KMS-11 (cell line): ENCODE measurements at regions not wholly inside any gene's neighbourhood (a gene's known extent, or its start where the extent isn't known, plus 50 kb on each side); places are given as distances from the start of the nearest gene placed in this dataset.

Source experiments
- H2AFZ ChIP-seq: fragments of 200-600 bp; sonication (generic); 2 replicates; pipeline ENCODE4 v1.6.1; 2016; ENCODE audit warnings: antibody characterized with exemption, mixed run types, low read depth
- H3K27ac ChIP-seq: fragments of 200-600 bp; sonication (generic); 2 replicates; pipeline ENCODE4 v1.6.1; 2016; ENCODE audit warnings: mild to moderate bottlenecking, mixed run types
- H3K27me3 ChIP-seq: fragments of 200-600 bp; sonication (generic); 2 replicates; pipeline ENCODE4 v1.6.1; 2017; ENCODE audit warnings: mild to moderate bottlenecking, low read depth, mixed run types, moderate library complexity; ENCODE audit not compliant: insufficient read depth
- H3K36me3 ChIP-seq: fragments of 200-600 bp; sonication (generic); 2 replicates; pipeline ENCODE4 v1.6.1; 2017; ENCODE audit warnings: mild to moderate bottlenecking, mixed run types; ENCODE audit not compliant: insufficient read depth
- H3K4me1 ChIP-seq: fragments of 200-600 bp; sonication (generic); 2 replicates; pipeline ENCODE4 v1.6.1; 2016; ENCODE audit warnings: mild to moderate bottlenecking, low read depth, mixed run types; ENCODE audit not compliant: poor library complexity, severe bottlenecking
- H3K4me2 ChIP-seq: fragments of 200-600 bp; sonication (generic); 2 replicates; pipeline ENCODE4 v1.7.0; 2016; ENCODE audit warnings: mild to moderate bottlenecking, mixed run types
- H3K4me3 ChIP-seq: fragments of 200-600 bp; sonication (generic); IDR thresholded peaks from 2 replicates; pipeline ENCODE4 v1.6.1; 2017; ENCODE audit warnings: low read depth, low read length, mixed read lengths; ENCODE audit not compliant: insufficient read depth
- H3K79me2 ChIP-seq: fragments of 200-600 bp; sonication (generic); 2 replicates; pipeline ENCODE4 v1.6.1; 2016; ENCODE audit warnings: low read depth, mixed run types; ENCODE audit not compliant: insufficient read depth
- H3K9ac ChIP-seq: fragments of 200-600 bp; sonication (generic); 2 replicates; pipeline ENCODE4 v1.6.1; 2016; ENCODE audit warnings: mild to moderate bottlenecking, mixed run types
- H4K20me1 ChIP-seq: fragments of 200-600 bp; sonication (generic); 2 replicates; pipeline ENCODE4 v1.6.1; 2016; ENCODE audit warnings: mild to moderate bottlenecking, mixed run types; ENCODE audit not compliant: insufficient read depth
- TF ChIP-seq, protein P1 (sequence below): fragments of 200-600 bp; sonication (generic); conservative IDR thresholded peaks from 2 replicates; pipeline ENCODE4 v1.6.1; 2017; ENCODE audit warnings: low read depth, mild to moderate bottlenecking, antibody characterized with exemption, low read length, moderate library complexity, mixed read lengths

DNA sequence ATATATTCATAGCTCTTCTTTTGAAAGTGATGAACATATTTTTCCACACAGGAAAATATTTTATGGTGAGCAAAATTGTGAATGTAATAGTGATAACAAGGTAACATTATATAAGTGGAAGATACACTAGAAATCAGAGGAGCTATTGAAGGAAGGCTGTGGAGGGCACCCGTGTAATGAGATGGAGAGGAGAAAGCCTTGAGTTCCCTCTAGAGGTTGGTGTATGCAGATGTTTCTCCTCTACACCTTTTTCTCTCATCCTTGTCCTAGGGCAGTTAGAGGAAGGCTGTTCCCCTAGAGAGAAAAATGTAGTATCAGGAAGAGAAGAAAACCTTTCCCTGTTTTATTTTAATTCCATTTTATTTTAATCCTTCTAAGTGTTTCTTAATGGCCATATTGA is 54.6 kb upstream of the NRG3 start:
- Histone ChIP-seq H3K4me2 (no peak overlapping the region), H3K4me1 (no peaks in the 10 kb centered on the region), H2AFZ (no peak overlapping the region), H3K27me3 (no peaks in the 10 kb centered on the region), H3K9ac (no peak overlapping the region), H4K20me1 (no peaks in the 10 kb centered on the region), H3K36me3 (no peaks in the 10 kb centered on the region), H3K4me3 (no peak overlapping the region), H3K79me2 (no peaks in the 10 kb centered on the region), H3K27ac (no peak overlapping the region)
- TF ChIP-seq, protein P1, sequence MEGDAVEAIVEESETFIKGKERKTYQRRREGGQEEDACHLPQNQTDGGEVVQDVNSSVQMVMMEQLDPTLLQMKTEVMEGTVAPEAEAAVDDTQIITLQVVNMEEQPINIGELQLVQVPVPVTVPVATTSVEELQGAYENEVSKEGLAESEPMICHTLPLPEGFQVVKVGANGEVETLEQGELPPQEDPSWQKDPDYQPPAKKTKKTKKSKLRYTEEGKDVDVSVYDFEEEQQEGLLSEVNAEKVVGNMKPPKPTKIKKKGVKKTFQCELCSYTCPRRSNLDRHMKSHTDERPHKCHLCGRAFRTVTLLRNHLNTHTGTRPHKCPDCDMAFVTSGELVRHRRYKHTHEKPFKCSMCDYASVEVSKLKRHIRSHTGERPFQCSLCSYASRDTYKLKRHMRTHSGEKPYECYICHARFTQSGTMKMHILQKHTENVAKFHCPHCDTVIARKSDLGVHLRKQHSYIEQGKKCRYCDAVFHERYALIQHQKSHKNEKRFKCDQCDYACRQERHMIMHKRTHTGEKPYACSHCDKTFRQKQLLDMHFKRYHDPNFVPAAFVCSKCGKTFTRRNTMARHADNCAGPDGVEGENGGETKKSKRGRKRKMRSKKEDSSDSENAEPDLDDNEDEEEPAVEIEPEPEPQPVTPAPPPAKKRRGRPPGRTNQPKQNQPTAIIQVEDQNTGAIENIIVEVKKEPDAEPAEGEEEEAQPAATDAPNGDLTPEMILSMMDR = peak; percentile 44
